IMR-90 (cell line): ENCODE measurements at regions not wholly inside any gene's neighbourhood (a gene's known extent, or its start where the extent isn't known, plus 50 kb on each side); places are given as distances from the start of the nearest gene placed in this dataset.

ENCODE experiments used
- ATAC-seq: fragments of 200-7000 bp; cut with Tn5 transposase; 2 replicates; pipeline ENCODE4 v1.9.1; 2020; ENCODE audit warnings: low read depth, mild to moderate bottlenecking, moderate library complexity
- BruUV-seq: library from RNA; stranded (reverse); fragments of 400-500 nt; replicated peaks from 2 replicates; lab custom pipeline; 2021; lab: Mats Ljungman, UMichigan
- CTCF ChIA-PET: fragments of 300-600 bp; formaldehyde crosslinking; extraction: SDS; loops from one replicate; lab custom pipeline; 2021; ENCODE audit warnings: antibody characterized with exemption; lab: Yijun Ruan, JAX
- POLR2A ChIA-PET: fragments of 300-600 bp; sonication (Branson Sonifier 250); formaldehyde crosslinking; loops from one replicate; lab custom pipeline; 2022; ENCODE audit warnings: antibody characterized with exemption; ENCODE audit not compliant: unreplicated experiment; lab: Charles Lee
- DNase-seq: peaks from one replicate; pipeline ENCODE4 v3.0.0; 2013
- H2AFZ ChIP-seq: replicated peaks from 2 replicates; pipeline ENCODE3; 2013; ENCODE audit warnings: low read length, mild to moderate bottlenecking; ENCODE audit not compliant: poor library complexity
- H2AK5ac ChIP-seq: 2 replicates; pipeline ENCODE4 v1.6.1; 2013; ENCODE audit warnings: low read depth, low read length, inconsistent platforms
- H2AK9ac ChIP-seq: replicated peaks from 2 replicates; pipeline ENCODE3; 2013; ENCODE audit warnings: mild to moderate bottlenecking, low read depth, low read length, moderate library complexity; ENCODE audit not compliant: poor library complexity
- H2BK120ac ChIP-seq: 2 replicates; pipeline ENCODE4 v1.6.1; 2013; ENCODE audit warnings: low read depth, low read length, inconsistent platforms
- H2BK15ac ChIP-seq: 3 replicates; pipeline ENCODE4 v1.6.1; 2013; ENCODE audit warnings: low read depth, low read length, inconsistent platforms
- H2BK20ac ChIP-seq: 2 replicates; pipeline ENCODE4 v1.6.1; 2013; ENCODE audit warnings: low read depth, mild to moderate bottlenecking, inconsistent platforms, low read length, moderate library complexity
- H2BK5ac ChIP-seq: 2 replicates; pipeline ENCODE4 v1.6.1; 2013; ENCODE audit warnings: mild to moderate bottlenecking, low read depth, low read length, inconsistent platforms; ENCODE audit not compliant: poor library complexity, severe bottlenecking
- H3K14ac ChIP-seq: replicated peaks from 2 replicates; pipeline ENCODE4 v1.6.1; 2013; ENCODE audit warnings: low read depth, low read length, inconsistent platforms
- H3K18ac ChIP-seq: 2 replicates; pipeline ENCODE4 v1.6.1; 2013; ENCODE audit warnings: low read depth, low read length, control low read depth
- H3K23ac ChIP-seq: 2 replicates; pipeline ENCODE4 v1.6.1; 2013; ENCODE audit warnings: low read depth, low read length, inconsistent platforms
- H3K27ac ChIP-seq: 2 replicates; pipeline ENCODE4 v1.5.1; 2013; ENCODE audit warnings: mild to moderate bottlenecking, control low read depth, low read length; ENCODE audit not compliant: insufficient read depth
- H3K27me3 ChIP-seq: 2 replicates; pipeline ENCODE4 v1.6.1; 2013; ENCODE audit warnings: low read length; ENCODE audit not compliant: control insufficient read depth, insufficient read depth
- H3K36me3 ChIP-seq: 2 replicates; pipeline ENCODE4 v1.6.1; 2013; ENCODE audit warnings: low read length, mixed read lengths; ENCODE audit not compliant: control insufficient read depth, insufficient read depth
- H3K4ac ChIP-seq: 2 replicates; pipeline ENCODE4 v1.6.1; 2013; ENCODE audit warnings: low read depth, low read length, inconsistent platforms
- H3K4me1 ChIP-seq: 2 replicates; pipeline ENCODE4 v1.6.1; 2013; ENCODE audit warnings: low read length, mixed read lengths; ENCODE audit not compliant: control insufficient read depth, insufficient read depth
- H3K4me2 ChIP-seq: 2 replicates; pipeline ENCODE4 v1.6.1; 2013; ENCODE audit warnings: low read depth, mild to moderate bottlenecking, control low read depth, low read length, moderate library complexity
- H3K4me3 ChIP-seq: 2 replicates; pipeline ENCODE4 v1.5.1; 2013; ENCODE audit warnings: low read depth, mild to moderate bottlenecking, control low read depth, low read length, moderate library complexity; ENCODE audit not compliant: insufficient read depth
- H3K56ac ChIP-seq: 2 replicates; pipeline ENCODE4 v1.6.1; 2013; ENCODE audit warnings: low read length, inconsistent platforms; ENCODE audit not compliant: insufficient read depth; ENCODE audit errors: extremely low read depth
- H3K79me1 ChIP-seq, 2 experiments: 2 replicates each; pipeline ENCODE4 v1.6.1; 2013; ENCODE audit warnings: low read length in 2 of 2, inconsistent platforms in 1 of 2, low read depth in 1 of 2
- H3K9ac ChIP-seq: 2 replicates; pipeline ENCODE4 v1.6.1; 2013; ENCODE audit warnings: low read depth, low read length, control low read depth
- H3K9me1 ChIP-seq: 2 replicates; pipeline ENCODE4 v1.6.1; 2013; ENCODE audit warnings: low read length, inconsistent platforms; ENCODE audit not compliant: insufficient read depth
- H3K9me3 ChIP-seq: 2 replicates; pipeline ENCODE4 v1.6.1; 2013; ENCODE audit warnings: low read length; ENCODE audit not compliant: control insufficient read depth, insufficient read depth
- H4K20me1 ChIP-seq: 2 replicates; pipeline ENCODE4 v1.6.1; 2013; ENCODE audit warnings: low read length, inconsistent platforms; ENCODE audit not compliant: insufficient read depth
- H4K5ac ChIP-seq: 2 replicates; pipeline ENCODE4 v1.6.1; 2013; ENCODE audit warnings: mild to moderate bottlenecking, low read depth, low read length, control low read depth
- H4K8ac ChIP-seq, 2 experiments: 2 replicates each; pipeline ENCODE4 v1.6.1; 2013; ENCODE audit warnings: low read depth in 2 of 2, low read length in 2 of 2, control low read depth in 1 of 2, inconsistent platforms in 1 of 2
- H4K91ac ChIP-seq: 2 replicates; pipeline ENCODE4 v1.6.1; 2013; ENCODE audit warnings: low read depth, low read length, inconsistent platforms; ENCODE audit not compliant: insufficient read depth
- ELK1 ChIP-seq: fragments of 150-350 bp; IDR thresholded peaks from 2 replicates; pipeline ENCODE4 v1.6.1; 2016; ENCODE audit warnings: low read depth, mild to moderate bottlenecking, low read length, moderate library complexity, borderline replicate concordance
- MAFK ChIP-seq: IDR thresholded peaks from 2 replicates; pipeline ENCODE4 v1.6.1; 2012; ENCODE audit warnings: low read depth, low read length, improper control_type of control experiment
- WGBS, 2 experiments: methylation state at CpG; one replicate each; pipeline versions ENCODE4 v1.1.5 to v1.1.7; 2013; ENCODE audit warnings: missing lambda C conversion rate in 2 of 2; ENCODE audit not compliant: insufficient read length in 1 of 2; ENCODE audit errors: extremely low coverage in 2 of 2; 5-methylcytosine and 5-hydroxymethylcytosine counted together
- dilution Hi-C: fragments of 300-500 bp; cut with HindIII; formaldehyde crosslinking; loops from one replicate; pipeline ENCODE4 v1.14.3; 2018; ENCODE audit warnings: low sequenced_read_pairs; ENCODE audit not compliant: unreplicated experiment
- in situ Hi-C: fragments of 300-500 bp; cut with MboI; formaldehyde crosslinking; loops from 3 replicates; pipeline ENCODE4 v1.14.3; 2019; ENCODE audit warnings: low sequenced_read_pairs, inconsistent platforms, mixed read lengths
- intact Hi-C: fragments of 100-400 bp; cut with micrococcal nuclease; formaldehyde crosslinking; loops from 2 replicates; pipeline ENCODE4 v1.10.0; 2022

GRCh38 chr2:147232225-147232669, 612.6 kb upstream of the ACVR2A start:
- Histone ChIP-seq H4K8ac (no peak overlapping the region), H4K20me1 (no peaks in the 10 kb centered on the region), H2AFZ (no peak overlapping the region), H3K79me1 (no peaks in the 10 kb centered on the region), H2AK5ac (no peak overlapping the region), H3K9me3 (peaks cover 2% of the 10 kb centered on the region; the same call in 1 of the 2 replicates), H3K23ac (no peak overlapping the region), H3K4me1 (no peaks in the 10 kb centered on the region), H3K27me3 (no peaks in the 10 kb centered on the region), H2BK20ac (no peak overlapping the region), H3K56ac (peak overlapping the region; percentile 17; the same call in 1 of the 2 replicates), H3K27ac (no peak overlapping the region), H2BK5ac (no peak overlapping the region), H3K18ac (no peak overlapping the region), H3K4me3 (no peak overlapping the region), H4K91ac (no peak overlapping the region), H2BK120ac (no peak overlapping the region), H3K14ac (no peak overlapping the region), H3K4me2 (no peak overlapping the region), H2AK9ac (no peak overlapping the region), H4K5ac (no peak overlapping the region), H3K4ac (no peak overlapping the region), H3K9me1 (no peaks in the 10 kb centered on the region), H3K36me3 (no peaks in the 10 kb centered on the region), H3K9ac (no peak overlapping the region), H2BK15ac (no peak overlapping the region)
- ChIA-PET CTCF (no interaction called here), POLR2A (no interaction called here)
- WGBS, 2 experiments, result no CpG with 5 or more reads among the region's 3 CpGs
- in situ Hi-C loops, result no loop called here
- BruUV-seq, result no TSS peak
- dilution Hi-C loops, result no loop called here
- DNase-seq (no peak), ATAC-seq (no peak)
- TF ChIP-seq MAFK (peak; percentile 39; the same call in 1 of the 2 replicates), ELK1 (no peak)
- intact Hi-C loops, result no loop called here
